KOPT-K1 (cell line): ENCODE measurements at regions not wholly inside any gene's neighbourhood (a gene's known extent, or its start where the extent isn't known, plus 50 kb on each side); places are given as distances from the start of the nearest gene placed in this dataset.
"Not testable (repeated sequence)": the region's sequence is repeated elsewhere in the genome, so short reads cannot be mapped to it uniquely, and the experiment has no call there.

Experiments used
- H3K27ac ChIP-seq: fragments of 200-600 bp; sonication (generic); 2 replicates; pipeline ENCODE4 v1.5.1; 2016; ENCODE audit warnings: antibody characterized with exemption, mild to moderate bottlenecking, low read depth, low read length; ENCODE audit not compliant: poor library complexity, severe bottlenecking
- H3K36me3 ChIP-seq: fragments of 200-600 bp; sonication (generic); 2 replicates; pipeline ENCODE4 v1.5.1; 2017; ENCODE audit warnings: antibody characterized with exemption, mild to moderate bottlenecking, low read length, moderate library complexity; ENCODE audit not compliant: insufficient read depth
- H3K9me3 ChIP-seq: fragments of 200-600 bp; sonication (generic); 2 replicates; pipeline ENCODE4 v1.5.1; 2017; ENCODE audit warnings: antibody characterized with exemption, low read length, mild to moderate bottlenecking; ENCODE audit not compliant: insufficient read depth, poor library complexity, severe bottlenecking

DNA sequence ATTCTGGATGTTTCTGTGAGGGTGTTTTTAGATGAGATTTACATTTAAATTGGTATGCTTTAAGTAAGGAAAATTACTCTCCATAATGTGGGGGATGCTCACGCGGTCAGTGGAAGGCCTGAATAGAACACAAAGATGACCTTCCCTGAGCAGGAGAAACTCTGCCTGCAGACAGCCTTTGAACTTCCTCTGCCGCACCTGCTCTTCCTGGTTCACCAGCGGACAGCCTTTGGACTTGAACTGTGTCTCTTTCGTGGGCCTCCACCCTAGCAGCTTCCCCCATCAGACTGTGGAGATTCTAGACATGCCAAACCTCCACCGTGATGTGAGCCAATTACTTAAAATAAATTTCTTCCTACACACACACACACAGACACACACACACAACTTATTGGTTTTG lies 210.7 kb downstream of the EFCAB11 start:
- H3K9me3 ChIP-seq: peaks cover 16% of the 10 kb centered on the region
- no peaks in the 10 kb centered on the region for H3K36me3 ChIP-seq
- H3K27ac ChIP-seq: no peak overlapping the region

DNA sequence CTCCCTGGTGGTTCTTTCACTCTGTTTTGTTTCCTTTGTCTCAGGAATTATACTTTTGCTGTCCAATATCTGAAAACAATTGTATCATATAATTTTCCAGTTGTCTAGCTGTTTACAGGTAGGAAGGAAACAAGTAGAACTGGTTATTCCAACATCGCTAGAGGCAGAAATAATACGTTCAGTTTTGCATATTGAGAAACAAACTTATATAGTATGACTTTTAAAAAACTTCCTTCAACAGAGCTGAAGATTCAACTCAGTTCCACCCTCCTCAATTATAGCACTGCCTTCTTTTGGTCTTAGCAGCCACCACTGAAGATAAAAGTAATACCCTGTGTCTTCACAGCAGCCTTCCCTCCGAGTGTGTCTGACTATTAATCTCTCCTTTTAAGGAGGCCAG lies 214.3 kb downstream of the EFCAB11 start:
- Histone ChIP-seq H3K9me3 (peaks cover 16% of the 10 kb centered on the region), H3K27ac (no peak overlapping the region), H3K36me3 (no peaks in the 10 kb centered on the region)

DNA sequence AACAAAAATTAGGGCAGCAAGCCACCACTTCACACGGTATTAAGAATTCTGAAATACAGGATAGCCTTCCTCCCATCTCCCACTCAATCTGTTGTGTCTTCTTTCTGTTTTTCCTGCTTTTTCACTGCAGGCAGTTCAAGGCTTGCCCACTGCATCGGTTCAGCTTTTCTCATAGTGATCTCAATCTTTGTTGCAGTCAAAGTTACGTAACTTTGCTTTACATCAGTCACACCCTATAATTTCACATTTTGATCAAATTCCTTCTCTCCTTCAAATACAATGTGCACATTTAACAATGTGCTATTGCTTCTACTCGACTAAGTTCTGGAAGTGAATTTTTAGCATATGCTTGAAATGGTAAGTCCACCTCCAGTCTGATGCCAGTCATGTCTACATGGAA lies 217.6 kb downstream of the EFCAB11 start:
- H3K27ac ChIP-seq: no peak overlapping the region
- H3K9me3 ChIP-seq: peaks cover 4% of the 10 kb centered on the region
- H3K36me3 ChIP-seq: no peaks in the 10 kb centered on the region

DNA sequence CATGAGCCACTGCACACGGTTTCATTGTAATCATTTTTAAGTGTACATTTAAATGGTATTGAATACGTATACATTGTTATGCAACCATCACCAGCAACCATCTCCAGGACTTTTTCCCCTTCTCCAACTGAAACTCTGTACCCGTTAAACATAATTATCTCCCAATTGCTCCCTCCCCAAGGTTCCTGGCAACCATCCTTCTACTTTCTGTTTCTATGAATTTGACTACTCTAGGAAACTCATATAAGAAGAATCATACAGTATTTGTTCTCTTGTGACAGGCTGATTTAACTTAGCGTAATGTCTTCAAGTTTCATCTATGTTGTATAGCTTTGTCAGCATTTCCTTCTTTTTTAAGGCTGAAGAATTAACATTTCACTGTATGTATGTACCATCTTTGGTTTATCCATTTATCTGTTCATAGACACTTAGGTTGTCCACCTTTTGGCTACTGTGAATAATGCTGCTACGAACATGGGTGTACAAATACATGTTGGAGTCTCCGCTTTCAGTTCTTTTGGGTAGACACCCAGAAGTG lies 223.1 kb downstream of the EFCAB11 start:
- Histone ChIP-seq H3K27ac (no peak overlapping the region), H3K9me3 (no peaks in the 10 kb centered on the region)

DNA sequence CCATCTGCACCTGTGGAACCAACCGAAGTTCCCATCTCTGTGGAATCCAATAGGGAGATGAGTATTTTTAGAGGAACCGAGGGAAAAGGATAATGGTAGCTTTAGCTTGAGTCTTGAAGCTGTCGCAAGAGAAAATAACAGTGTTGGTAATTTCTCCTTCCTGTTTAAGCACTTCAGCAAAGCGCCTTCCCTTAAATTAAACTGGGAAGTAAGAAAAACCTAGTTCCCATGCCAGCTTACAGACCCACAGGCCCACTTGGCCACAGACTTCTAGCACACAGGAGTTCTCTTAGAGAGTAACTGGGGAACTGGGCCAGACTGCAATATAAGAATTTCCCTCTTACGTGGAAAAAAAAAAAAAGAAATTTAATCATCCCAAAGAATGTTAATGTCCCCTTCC lies 223.8 kb downstream of the EFCAB11 start:
- no peaks in the 10 kb centered on the region for H3K9me3 ChIP-seq
- no peak overlapping the region for H3K27ac ChIP-seq

More for the DNA sequence above, 223.1 kb downstream of the EFCAB11 start:
- H3K36me3 ChIP-seq: no peaks in the 10 kb centered on the region

DNA sequence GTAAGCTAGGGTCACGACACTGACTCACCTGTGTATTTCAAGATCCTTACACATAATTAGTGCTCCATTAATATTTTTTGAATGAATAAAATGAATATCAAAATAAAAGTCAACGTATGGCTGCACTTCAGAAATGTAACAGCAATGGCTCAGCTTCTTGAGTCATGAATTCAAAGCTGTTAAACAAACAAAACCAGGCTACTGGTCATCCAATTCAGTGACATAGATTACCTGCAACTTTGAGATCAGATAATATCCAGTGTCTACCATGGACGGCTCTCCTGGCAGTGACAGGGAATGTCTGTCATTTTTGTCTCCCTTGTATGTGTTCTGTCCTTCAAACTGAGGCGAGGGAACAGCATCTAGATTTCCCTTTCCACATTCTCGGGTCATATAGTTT lies 225.6 kb downstream of the EFCAB11 start:
- H3K27ac ChIP-seq: no peak overlapping the region
- H3K36me3 ChIP-seq: no peaks in the 10 kb centered on the region
- no peaks in the 10 kb centered on the region for H3K9me3 ChIP-seq

More for the DNA sequence above, 223.8 kb downstream of the EFCAB11 start:
- no peaks in the 10 kb centered on the region for H3K36me3 ChIP-seq

DNA sequence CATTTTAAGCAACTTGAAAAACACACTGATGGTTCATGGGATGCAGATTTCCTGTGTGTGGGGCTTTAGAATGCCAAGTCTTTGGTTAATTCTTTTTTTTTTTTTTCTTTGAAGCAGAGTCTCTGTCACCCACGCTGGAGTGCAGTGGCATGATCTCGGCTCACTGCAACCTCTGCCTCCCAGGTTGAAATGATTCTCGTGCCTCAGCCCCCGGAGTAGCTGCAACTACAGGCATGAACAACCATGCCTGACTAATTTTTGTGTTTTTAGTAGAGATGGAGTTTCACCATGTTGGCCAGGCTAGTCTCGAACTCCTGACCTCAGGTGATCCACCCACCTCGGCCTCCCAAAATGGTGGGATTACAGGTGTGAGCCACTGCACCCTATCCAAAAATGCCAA lies 228.3 kb downstream of the EFCAB11 start:
- not testable (repeated sequence) for H3K36me3 ChIP-seq, H3K9me3 ChIP-seq, H3K27ac ChIP-seq

DNA sequence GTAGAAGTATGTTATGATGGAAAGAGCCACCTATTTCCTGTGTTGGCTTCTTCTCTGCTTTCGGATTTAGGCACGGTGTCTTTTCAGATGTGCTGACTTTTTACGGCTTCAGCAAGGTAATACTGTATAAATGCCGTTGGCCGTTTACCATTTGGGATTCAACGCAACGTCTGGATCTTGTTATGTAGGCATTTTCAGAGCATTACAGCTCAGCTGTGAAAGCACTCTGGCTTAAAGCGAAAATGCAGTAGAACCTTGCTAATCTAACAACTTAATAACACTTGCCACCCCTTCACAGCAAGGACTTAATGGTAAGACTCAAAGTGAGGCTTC lies 229.9 kb downstream of the EFCAB11 start:
- H3K36me3 ChIP-seq: no peaks in the 10 kb centered on the region
- no peaks in the 10 kb centered on the region for H3K9me3 ChIP-seq
- no peak overlapping the region for H3K27ac ChIP-seq

DNA sequence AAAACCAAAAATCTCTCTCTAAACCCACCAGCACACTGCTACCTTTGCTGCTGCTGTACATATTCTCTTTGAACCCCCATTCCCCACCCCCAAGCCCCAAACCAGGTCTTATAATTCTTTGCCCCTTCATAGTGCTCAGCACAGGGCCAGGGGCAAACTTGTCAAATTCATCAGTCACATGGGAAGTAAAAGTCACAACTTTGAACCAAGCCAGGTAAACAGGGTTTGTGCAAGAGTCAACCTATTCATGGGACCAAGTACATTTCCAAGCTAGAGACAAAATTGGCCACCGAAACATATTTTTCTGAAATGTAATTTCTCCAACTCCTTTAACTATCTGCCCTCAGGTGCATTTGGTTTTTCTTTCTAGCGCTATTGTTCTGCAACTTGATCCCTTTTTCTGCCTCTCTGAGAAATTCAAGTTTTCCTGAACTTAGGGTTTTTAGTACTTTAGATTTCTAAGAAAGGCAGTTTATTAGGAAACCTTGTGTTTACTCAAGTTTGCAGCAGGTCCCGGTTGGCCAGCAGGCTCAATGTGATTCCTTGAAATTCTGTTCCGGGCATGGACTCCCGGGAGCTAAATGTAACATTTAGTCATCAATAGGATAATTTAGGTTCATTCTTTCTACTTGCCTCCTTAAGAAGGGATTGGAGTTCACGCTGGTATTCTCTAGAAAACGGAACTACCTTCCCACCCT lies 230.5 kb downstream of the EFCAB11 start:
- Histone ChIP-seq H3K9me3 (no peaks in the 10 kb centered on the region), H3K27ac (no peak overlapping the region), H3K36me3 (no peaks in the 10 kb centered on the region)

DNA sequence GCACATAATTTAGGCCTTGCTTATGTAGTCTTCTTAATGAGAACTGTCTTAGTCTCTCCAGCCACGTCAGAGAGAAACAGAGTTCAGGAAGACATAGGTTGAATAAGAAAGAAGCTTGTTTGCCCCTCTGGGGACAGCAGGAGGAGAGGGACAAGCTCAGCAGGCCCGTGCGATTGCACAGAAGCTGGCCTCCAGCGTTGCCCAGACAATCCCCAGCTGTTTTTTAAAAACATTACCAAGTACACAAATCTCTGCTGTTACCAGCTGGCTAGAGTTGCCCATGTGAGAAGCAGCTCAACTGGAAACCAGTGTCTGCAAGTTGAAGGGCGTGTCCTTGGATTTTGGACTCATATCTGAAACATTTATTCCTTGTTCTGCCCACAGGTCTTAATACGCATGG lies 232.6 kb downstream of the EFCAB11 start:
- Histone ChIP-seq H3K36me3 (no peaks in the 10 kb centered on the region), H3K9me3 (no peaks in the 10 kb centered on the region), H3K27ac (peak overlapping the region; percentile 80)

DNA sequence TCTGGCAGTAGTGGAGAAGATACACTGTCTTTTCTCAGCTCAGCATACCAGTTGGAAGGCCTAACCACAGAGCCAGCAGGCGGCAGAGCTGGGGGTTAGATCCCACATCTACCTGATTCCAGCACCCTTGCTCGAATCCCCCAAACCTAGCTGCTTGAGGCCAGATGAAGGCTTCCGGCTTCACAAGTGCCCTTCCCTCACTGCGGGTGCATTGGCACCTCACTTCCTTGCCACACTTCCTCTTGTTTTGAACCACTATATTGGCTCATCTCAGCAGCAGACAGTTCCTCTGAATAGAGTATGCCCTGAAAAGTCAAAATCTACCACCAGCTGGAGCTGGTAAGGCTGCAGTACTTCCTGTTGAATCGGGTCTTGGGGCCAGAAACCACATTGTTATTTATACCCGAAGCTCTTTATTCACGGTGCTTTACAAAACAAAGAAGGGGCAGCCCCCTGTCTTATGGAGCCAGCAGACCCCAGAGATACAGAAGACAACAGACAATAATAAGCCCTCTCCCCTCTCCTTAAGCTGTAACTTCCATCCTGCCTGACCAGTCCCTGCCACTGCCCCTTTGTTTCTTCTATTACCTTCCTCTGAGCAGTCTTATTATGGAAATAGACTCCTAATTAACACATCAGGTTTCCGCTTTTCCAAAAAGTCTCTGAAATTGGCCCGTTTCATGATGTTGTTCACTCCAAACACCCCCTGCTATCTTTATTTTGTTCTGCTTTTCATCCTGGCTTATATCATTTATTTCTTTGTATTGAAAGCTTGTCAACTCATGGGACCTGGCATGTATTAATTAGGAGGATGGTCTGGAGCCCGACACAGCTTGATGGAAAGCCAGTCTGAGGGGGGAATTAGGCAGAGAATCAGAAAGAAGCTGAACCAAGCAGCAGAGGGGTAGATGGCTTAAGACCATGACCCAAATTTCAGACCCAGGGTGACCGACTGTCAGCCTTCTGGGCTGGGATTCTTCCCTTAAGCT lies 233.5 kb downstream of the EFCAB11 start:
- Histone ChIP-seq H3K9me3 (no peaks in the 10 kb centered on the region), H3K36me3 (no peaks in the 10 kb centered on the region), H3K27ac (peak overlapping the region; percentile 80)

DNA sequence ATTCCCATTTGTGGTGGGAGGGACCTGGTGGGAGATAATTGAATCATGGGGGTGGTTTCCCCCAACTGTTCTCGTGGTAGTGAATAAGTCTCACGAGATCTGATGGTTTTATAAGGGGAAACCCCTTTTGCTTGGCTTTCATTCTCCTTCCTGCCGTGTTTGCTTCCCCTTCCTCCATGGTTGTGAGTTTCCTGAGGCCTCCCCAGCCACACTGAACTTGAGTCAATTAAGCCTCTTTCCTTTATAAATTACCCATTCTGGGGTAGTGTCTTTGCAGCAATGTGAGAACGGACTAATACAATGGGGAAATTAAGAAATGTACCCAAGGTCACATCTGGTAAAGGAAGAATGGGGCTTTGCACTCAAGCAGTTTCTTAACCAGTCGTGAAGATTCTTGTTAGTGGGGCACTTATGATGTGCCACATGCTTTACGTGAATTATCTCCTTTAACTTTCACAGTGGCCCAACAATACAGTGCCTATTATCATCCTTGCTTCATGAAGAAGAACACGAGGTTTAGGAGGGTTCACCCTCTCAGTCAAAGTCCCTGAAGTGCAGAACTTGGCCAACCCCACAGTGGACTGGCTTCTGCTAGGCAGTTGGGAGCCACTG lies 234.3 kb downstream of the EFCAB11 start:
- H3K36me3 ChIP-seq: no peaks in the 10 kb centered on the region
- H3K27ac ChIP-seq: peak overlapping the region; percentile 80
- H3K9me3 ChIP-seq: no peaks in the 10 kb centered on the region

DNA sequence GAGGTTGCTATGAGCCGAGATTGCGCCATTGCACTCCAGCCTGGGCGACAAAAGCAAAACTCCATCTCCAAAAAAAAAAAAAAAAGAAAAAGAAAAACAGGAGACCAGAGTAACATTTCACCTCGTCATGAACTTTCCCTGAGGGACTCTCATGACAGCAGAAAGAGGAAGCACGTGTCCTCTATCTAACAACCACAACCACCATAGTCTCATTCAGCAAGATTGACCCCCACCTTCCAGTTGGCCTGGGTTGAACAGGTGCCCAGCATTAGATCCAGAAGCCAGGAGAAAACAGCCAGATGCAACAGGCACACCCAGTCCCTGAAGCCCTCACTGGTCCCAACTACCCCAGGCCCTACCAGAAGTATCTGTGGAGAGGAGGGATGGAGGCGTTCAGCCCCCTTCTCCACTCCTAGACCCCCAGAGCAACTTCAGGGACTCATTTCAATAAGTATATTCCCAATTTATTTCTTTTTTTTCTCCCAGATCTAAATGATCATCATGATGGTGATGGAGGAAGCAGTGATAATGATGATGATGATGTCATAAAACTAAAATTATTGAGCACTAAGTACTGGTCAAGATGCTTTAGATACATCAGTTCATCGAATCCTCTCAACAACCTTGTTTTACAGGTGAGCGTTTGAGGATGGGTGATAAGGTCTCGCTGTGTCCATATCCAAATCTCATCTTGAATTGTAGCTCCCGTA lies 235.0 kb downstream of the EFCAB11 start:
- H3K9me3 ChIP-seq: no peaks in the 10 kb centered on the region
- peak overlapping the region; percentile 80 for H3K27ac ChIP-seq

DNA sequence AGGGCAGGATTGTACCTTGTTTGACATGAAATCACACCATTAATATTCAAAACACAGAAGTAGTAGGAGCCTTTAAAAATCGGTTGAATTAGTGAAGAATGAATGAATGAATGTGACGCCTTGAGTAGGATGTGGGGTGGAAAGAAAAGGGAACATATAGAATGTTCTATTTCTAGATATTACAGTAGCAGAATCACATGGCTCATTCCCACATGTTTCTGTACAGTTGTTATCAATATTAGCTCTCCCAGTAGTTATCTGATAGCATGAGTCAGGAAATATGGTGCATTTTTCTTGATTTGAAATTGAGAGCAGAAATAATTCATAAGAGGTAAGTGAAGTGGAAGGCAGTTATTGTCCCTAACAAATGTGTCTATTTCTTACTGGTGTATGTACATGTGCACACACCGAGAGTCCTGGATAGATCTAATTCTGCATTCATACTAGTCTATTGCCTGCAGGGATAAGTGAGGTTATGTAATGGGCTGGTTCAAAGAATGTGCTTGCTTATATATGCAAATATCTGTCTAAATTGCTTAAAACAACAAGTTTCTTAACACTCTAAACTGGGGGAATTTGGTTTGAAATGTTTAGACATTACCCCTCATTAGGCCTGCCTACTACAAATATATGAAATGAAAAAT lies 245.4 kb downstream of the EFCAB11 start:
- Histone ChIP-seq H3K36me3 (no peaks in the 10 kb centered on the region), H3K9me3 (peaks cover 26% of the 10 kb centered on the region), H3K27ac (no peak overlapping the region)

More for the DNA sequence above, 235.0 kb downstream of the EFCAB11 start:
- no peaks in the 10 kb centered on the region for H3K36me3 ChIP-seq
